Glutamatergic neuron (in vitro differentiated cells): ENCODE measurements at regions not wholly inside any gene's neighbourhood (a gene's known extent, or its start where the extent isn't known, plus 50 kb on each side); places are given as distances from the start of the nearest gene placed in this dataset.

ENCODE experiments used
- DNase-seq: peaks from one replicate; pipeline ENCODE4 v3.0.0; 2022
- H3K27ac Mint-ChIP-seq: one replicate; pipeline ENCODE4 v1.8.0; 2020; ENCODE audit warnings: mild to moderate bottlenecking, mixed read lengths, inconsistent platforms; ENCODE audit not compliant: unreplicated experiment
- H3K27me3 Mint-ChIP-seq: one replicate; pipeline ENCODE4 v1.8.0; 2020; ENCODE audit warnings: mild to moderate bottlenecking, moderate library complexity, mixed read lengths, inconsistent platforms; ENCODE audit not compliant: unreplicated experiment
- H3K36me3 Mint-ChIP-seq: one replicate; pipeline ENCODE4 v1.8.0; 2020; ENCODE audit warnings: mild to moderate bottlenecking, mixed read lengths, inconsistent platforms; ENCODE audit not compliant: unreplicated experiment
- H3K4me1 Mint-ChIP-seq: one replicate; pipeline ENCODE4 v1.8.0; 2020; ENCODE audit warnings: mild to moderate bottlenecking, low read depth, mixed read lengths, inconsistent platforms; ENCODE audit not compliant: unreplicated experiment
- H3K4me3 Mint-ChIP-seq: one replicate; pipeline ENCODE4 v1.8.0; 2020; ENCODE audit warnings: mild to moderate bottlenecking, mixed read lengths, inconsistent platforms; ENCODE audit not compliant: unreplicated experiment
- H3K9me3 Mint-ChIP-seq: one replicate; pipeline ENCODE4 v1.8.0; 2020; ENCODE audit warnings: mild to moderate bottlenecking, moderate library complexity, mixed read lengths, inconsistent platforms; ENCODE audit not compliant: unreplicated experiment
- TF ChIP-seq, protein P1 (sequence below): fragments of 200-600 bp; sonication (generic); IDR thresholded peaks from one replicate; pipeline ENCODE4 v1.5.0; 2021; ENCODE audit not compliant: partially characterized antibody, unreplicated experiment

DNA sequence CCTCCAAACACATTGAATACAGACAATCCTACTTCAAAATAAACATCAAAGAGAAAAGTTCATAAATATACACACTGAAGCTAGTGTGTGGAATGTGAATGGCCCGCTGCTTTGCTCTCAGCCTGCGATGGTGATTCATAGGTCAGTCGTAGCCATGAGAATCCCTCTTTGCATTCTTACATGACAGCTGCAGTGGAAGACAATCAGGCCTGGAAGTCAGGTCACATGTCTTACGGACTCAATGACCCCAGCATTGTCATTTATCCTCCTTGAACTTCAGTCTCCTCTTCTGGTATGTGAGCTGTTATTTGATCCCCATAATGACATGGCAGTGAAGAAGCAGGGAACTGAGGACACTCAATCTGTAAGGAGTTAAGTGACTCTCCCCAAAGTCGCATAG is 217.8 kb upstream of the EOMES start:
- Mint-ChIP-seq H3K27ac (no peak overlapping the region), H3K36me3 (no peaks in the 10 kb centered on the region), H3K4me1 (peaks cover 2% of the 10 kb centered on the region), H3K9me3 (peaks cover 2% of the 10 kb centered on the region), H3K27me3 (no peaks in the 10 kb centered on the region), H3K4me3 (no peak overlapping the region)
- TF ChIP-seq, protein P1, sequence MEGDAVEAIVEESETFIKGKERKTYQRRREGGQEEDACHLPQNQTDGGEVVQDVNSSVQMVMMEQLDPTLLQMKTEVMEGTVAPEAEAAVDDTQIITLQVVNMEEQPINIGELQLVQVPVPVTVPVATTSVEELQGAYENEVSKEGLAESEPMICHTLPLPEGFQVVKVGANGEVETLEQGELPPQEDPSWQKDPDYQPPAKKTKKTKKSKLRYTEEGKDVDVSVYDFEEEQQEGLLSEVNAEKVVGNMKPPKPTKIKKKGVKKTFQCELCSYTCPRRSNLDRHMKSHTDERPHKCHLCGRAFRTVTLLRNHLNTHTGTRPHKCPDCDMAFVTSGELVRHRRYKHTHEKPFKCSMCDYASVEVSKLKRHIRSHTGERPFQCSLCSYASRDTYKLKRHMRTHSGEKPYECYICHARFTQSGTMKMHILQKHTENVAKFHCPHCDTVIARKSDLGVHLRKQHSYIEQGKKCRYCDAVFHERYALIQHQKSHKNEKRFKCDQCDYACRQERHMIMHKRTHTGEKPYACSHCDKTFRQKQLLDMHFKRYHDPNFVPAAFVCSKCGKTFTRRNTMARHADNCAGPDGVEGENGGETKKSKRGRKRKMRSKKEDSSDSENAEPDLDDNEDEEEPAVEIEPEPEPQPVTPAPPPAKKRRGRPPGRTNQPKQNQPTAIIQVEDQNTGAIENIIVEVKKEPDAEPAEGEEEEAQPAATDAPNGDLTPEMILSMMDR = no peak
- no peak for DNase-seq

DNA sequence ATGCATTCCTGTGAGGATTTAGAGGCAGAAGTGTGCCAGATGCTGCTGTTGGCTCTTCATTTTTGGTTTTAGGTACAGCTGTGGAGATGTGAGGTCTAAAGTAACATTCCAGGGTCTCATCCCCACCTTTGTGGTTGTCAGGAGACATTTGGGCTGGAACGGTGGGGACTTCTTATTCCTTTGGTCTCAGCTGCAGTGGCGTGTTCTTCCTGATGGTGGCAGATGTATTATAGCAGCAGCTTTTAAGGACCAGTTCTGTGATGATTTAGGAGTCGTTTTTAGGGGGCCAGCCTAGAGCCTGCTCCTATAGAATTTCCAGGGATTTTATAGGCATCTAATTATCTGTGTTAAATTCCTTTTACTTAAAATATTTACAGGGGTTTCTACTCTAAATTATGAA is 221.0 kb upstream of the EOMES start:
- Mint-ChIP-seq H3K27me3 (no peaks in the 10 kb centered on the region), H3K4me1 (peaks cover 2% of the 10 kb centered on the region), H3K27ac (no peak overlapping the region), H3K9me3 (peaks cover 2% of the 10 kb centered on the region), H3K4me3 (no peak overlapping the region), H3K36me3 (no peaks in the 10 kb centered on the region)
- TF ChIP-seq, protein P1 = peak; percentile 26
- peak; percentile 41 for DNase-seq

DNA sequence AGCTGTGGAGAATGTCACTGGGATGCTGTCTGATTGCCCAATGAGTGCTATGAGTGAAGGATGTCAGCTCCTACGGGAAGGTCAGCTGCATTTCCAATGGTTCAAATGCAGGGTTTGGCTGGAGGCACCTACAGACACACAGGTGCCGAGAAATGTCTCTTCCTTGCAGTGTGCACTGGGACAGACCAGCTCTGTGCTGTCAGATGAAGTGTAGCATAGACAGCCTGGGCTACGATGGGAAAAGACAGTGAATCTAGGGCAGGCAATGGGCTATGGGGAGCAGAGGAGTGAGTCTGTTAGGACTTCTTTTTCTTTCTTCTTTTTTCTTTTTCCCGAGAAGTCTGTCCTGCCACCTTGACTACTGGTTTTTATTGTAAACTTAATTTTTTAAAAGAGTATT is 223.1 kb upstream of the EOMES start:
- DNase-seq = no peak
- Mint-ChIP-seq H3K4me1 (peaks cover 2% of the 10 kb centered on the region), H3K36me3 (no peaks in the 10 kb centered on the region), H3K9me3 (peaks cover 2% of the 10 kb centered on the region), H3K27ac (no peak overlapping the region), H3K4me3 (no peak overlapping the region), H3K27me3 (no peaks in the 10 kb centered on the region)
- TF ChIP-seq, protein P1 = no peak

DNA sequence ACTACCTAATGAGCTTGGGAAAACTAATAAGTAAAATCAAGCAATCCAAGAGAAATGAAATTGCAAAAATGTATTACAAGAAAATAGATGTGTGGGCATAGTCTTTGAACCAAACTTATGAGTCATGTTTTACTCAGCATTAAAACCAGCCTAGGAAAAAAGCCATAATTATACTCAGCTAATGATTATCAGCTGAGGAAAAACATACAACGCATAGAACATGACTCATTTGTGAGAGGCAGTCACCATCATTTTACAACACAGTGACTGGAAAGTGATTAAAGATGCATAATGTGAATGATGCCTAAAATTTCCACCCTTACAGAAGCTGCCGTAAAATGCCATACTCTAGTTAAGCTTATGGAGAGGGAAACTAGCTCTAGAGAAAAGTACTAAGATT is 238.0 kb upstream of the EOMES start:
- H3K4me3 Mint-ChIP-seq = no peak overlapping the region
- no peaks in the 10 kb centered on the region for H3K27me3 Mint-ChIP-seq
- DNase-seq = no peak
- TF ChIP-seq, protein P1 = no peak
- H3K27ac Mint-ChIP-seq = no peak overlapping the region
- no peaks in the 10 kb centered on the region for H3K4me1 Mint-ChIP-seq
- H3K36me3 Mint-ChIP-seq = no peaks in the 10 kb centered on the region
- H3K9me3 Mint-ChIP-seq = no peaks in the 10 kb centered on the region

DNA sequence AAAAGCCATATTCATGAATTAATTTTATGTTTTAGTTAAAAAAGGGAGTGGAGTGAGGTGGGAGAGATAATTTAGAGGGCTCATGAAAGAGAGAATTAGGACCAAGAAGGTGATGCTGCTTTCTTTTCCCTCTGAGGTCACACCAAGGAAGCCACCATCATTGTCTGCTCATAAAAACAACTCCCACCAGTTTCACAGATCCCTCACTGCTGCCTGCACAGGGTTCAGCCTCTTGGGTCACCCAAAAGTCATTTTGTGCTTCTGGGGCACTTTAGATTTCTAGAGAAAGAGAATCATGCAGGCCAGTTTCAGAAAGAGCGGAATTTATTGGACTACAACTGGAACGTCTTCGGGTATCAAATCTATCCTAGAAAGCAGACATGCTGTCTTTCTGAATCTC is 241.4 kb upstream of the EOMES start:
- Mint-ChIP-seq H3K4me1 (no peaks in the 10 kb centered on the region), H3K27ac (no peak overlapping the region), H3K36me3 (no peaks in the 10 kb centered on the region), H3K9me3 (no peaks in the 10 kb centered on the region), H3K27me3 (no peaks in the 10 kb centered on the region), H3K4me3 (no peak overlapping the region)
- TF ChIP-seq, protein P1 = no peak
- no peak for DNase-seq
